Adrenal gland (tissue), 5 donors: ENCODE measurements at regions not wholly inside any gene's neighbourhood (a gene's known extent, or its start where the extent isn't known, plus 50 kb on each side); places are given as distances from the start of the nearest gene placed in this dataset.

ENCODE experiments used
- CTCF ChIP-seq, 6 experiments: fragments of 450-650 bp in 4 of 6; fragments of 200-600 bp in 2 of 6; sonication (generic) in 1 of 6; IDR thresholded peaks; 1 replicate in 5 of 6; 2 replicates in 1 of 6; pipeline versions ENCODE4 v1.5.1 to v1.8.0; 2016 to 2021; ENCODE audit warnings: antibody characterized with exemption in 6 of 6, mild to moderate bottlenecking in 2 of 6, moderate library complexity in 1 of 6
- POLR2A ChIP-seq, 2 donors: fragments of 450-650 bp; IDR thresholded peaks; one replicate each; pipeline ENCODE4 v1.6.1; 2017; ENCODE audit warnings: antibody characterized with exemption in 2 of 2, mild to moderate bottlenecking in 2 of 2, moderate library complexity in 1 of 2
- donor health status: DM: no; HTN: no; CAD: no.

- TF ChIP-seq CTCF (IDR thresholded peaks at IDR 0.05) (no peak), POLR2A (IDR thresholded peaks at IDR 0.05) (no peak)
Observed at GRCh38 chrX:13208281-13208935, 111.4 kb downstream of the ATXN3L start.
